ENCODE measurements at regions not wholly inside any gene's neighbourhood (a gene's known extent, or its start where the extent isn't known, plus 50 kb on each side); places are given as distances from the start of the nearest gene placed in this dataset.
"Not testable (repeated sequence)": the region's sequence is repeated elsewhere in the genome, so short reads cannot be mapped to it uniquely, and the experiment has no call there.

DNA sequence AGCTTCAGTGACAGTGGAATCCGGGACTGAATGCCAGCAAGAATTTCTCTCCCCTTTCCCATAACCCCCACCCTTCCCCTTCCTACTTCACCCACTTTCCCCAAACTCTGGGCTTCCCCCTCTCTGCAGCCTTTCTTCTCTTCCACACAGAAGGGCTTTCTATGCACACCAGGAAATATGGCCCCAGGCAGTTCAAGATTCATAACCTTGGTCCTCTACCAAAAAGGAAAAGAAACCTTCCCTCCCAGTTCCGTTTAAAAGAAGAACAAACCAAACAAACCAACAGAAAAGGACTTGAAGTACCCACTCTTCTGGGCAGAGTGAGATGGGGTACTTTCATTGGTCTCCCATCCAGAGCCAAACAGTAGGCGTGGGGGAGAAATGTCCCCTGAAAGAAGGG is 68.8 kb upstream of the ABHD2 start:
- DNase-seq (ENCODE audit: low spot score) = no peak
- in situ Hi-C loops (cut with HindIII; ENCODE audit: low sequenced_read_pairs) = no loop called here

DNA sequence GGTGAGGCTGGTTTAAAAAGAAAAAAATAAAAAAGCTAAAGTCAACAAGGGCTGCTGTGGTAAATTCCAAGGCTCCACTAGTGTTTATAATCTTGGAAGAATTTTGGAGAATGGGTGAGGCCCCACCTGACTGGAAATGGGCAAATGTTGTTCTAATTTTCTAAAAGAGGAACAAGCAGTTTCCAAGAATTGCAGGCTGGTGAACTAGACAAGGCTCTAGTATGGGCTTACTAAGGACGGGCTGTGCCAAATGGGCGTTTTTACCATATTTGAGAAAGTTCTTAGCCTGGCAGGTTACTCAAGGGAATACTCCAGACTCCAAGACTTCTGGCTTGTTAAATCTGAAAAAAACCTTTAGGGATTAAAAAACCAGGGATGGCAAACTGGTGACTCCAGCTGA is 67.0 kb upstream of the ABHD2 start:
- in situ Hi-C loops (cut with HindIII; ENCODE audit: low sequenced_read_pairs) = no loop called here
- DNase-seq (ENCODE audit: low spot score) = no peak

DNA sequence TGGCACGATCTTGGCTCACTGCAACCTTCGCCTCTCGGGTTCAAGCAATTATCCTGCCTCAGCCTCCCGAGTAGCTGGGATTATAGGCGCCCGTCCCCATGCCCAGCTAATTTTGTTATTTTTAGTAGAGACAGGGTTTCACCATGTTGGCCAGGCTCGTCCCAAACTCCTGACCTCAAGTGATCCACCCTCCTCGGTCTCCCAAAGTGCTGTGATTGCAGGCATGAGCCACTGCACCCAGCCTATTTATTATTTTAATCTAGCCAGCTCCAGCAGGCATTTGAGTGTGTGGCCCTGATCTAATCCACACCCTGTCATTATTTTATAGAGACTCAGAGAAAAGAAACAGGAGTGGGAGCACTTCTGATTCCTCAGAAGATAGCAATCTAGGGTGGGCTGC is 66.4 kb upstream of the ABHD2 start:
- in situ Hi-C loops (cut with HindIII; ENCODE audit: low sequenced_read_pairs); DNase-seq (ENCODE audit: low spot score): not testable (repeated sequence)

DNA sequence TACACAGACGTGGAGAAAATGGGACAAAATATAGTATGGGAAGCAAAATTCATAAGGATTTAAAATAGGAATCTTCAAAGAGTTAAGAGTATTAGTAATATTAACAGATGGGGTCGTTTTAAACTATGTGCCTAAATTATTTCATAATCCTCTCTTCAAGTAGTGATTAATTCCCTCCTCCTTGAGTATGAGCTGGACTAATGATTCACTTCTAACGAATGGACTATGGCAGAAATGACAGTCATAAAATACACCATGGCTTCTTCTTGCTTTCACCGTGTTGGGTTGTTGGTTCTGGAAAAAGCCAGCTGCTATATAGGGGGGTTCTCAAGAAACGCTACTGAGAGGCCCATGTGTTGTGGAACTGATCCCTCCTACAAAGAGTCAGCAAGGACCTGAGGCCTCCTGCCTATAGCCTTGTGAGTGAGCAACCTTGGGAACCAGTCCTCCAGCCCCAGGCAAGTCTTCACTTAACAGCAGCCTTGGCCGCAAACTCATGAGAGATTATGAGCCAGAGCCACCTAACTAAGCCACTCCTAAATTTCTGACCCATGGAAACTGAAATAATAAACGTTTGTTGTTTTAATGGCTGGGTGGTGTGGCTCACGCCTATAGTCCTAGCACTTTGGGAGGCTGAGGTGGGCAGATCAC is 64.8 kb upstream of the ABHD2 start:
- DNase-seq (ENCODE audit: low spot score) = no peak
- in situ Hi-C loops (cut with HindIII; ENCODE audit: low sequenced_read_pairs) = no loop called here

DNA sequence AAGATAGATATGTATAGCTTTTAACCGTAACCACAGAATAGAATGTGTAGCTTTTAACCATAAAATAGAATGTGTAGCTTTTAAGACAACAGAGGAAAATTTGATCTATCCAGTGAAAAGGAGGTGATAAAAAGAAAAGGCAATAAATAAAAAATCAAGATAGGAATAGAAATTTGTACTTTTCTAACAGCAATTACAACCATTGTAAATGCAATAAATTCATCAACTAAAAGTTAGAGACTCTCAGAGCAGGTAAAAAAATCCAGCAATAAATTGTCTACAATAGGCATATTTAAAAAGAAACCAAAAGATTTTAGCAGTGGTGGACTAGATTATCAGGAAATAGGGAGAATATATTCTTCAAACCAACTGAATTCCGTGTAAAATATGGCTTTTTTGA is 63.8 kb upstream of the ABHD2 start:
- no peak for DNase-seq (ENCODE audit: low spot score)
- in situ Hi-C loops (cut with HindIII; ENCODE audit: low sequenced_read_pairs) = no loop called here

DNA sequence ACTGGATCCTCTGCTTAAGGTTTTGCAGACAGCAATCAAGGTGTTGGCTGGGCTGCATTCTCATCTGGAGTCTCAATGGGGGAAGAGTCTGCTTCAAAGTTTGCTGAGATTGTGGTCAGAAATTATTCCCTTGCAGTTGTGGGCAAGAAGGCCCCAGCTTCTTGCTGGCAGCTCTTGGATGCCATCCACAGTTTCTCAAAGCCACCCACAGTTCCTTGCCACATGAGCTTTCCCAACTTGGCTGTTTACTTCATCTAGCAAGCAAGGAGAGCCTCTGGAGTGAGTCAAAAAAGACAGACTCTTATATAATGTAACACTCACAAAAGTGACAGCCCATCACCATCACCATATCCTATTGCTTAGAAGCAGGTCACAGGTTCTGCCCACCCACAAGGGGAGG is 62.1 kb upstream of the ABHD2 start:
- no peak for DNase-seq (ENCODE audit: low spot score)
- in situ Hi-C loops (cut with HindIII; ENCODE audit: low sequenced_read_pairs) = no loop called here

DNA sequence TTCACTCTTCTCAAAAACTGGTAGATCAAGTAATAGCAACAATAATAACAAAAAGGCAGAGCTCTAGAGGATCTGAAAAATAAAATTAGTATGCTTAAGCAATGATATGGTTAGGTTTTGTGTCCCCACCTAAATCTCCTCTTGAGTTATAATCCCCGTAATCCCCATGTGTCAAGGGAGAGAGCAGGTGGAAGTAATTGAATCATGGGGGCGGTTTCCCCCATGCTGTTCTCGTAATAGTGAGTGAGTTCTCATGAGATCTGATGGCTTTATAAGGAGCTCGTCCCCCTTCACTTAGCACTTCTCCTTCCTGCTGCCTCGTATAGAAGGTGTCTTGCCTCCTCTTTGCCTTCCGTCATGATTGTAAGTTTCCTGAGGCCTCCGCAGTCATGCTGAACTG is 60.2 kb upstream of the ABHD2 start:
- in situ Hi-C loops (cut with HindIII; ENCODE audit: low sequenced_read_pairs) = no loop called here
- DNase-seq (ENCODE audit: low spot score) = no peak

DNA sequence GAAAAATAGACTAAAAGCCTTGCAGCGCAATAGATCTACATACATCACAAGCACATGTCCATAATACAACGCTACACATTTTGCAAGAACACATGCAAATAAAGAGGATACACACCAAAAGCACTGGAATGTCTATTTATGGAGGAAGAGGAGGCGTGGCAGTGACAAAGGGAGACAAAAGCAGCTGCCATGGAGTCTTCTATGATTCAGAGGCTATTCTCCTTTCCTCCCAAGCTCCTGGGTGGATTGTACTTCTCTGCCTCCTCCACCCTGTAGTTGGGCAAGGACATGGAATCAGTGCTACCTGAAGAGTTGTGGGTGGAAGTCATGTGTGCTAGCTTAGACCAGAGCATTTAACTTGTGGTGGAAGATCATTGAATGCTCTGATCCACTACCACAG is 57.9 kb upstream of the ABHD2 start:
- no peak for DNase-seq (ENCODE audit: low spot score)
- in situ Hi-C loops (cut with HindIII; ENCODE audit: low sequenced_read_pairs) = no loop called here

DNA sequence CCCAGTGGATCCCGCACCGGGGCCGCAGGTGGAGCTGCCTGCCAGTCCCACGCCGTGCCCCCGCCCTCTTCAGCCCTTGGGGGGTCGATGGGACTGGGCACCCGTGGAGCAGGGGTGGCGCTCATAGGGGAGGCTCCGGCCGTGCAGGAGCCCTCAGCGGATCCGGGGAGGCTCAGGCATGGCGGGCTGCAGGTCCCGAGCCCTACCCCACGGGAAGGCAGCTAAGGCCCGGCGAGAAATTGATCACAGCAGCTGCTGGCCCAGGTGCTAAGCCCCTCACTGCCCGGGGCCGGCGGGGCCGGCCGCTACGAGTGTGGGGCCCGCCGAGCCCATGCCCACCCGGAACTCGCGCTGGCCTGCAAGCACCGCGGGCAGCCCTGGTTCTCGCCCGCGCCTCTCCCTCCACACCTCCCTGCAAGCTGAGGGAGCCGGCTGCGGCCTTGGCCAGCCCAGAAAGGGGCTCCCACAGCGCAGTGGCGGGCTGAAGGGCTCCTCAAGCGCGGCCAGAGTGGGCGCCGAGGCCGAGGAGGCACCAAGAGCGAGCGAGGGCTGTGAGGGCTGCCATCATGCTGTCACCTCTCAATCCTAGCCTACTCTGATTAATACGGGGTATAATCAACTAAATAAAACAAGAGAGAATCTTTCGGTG is 56.5 kb upstream of the ABHD2 start:
- DNase-seq (ENCODE audit: low spot score); in situ Hi-C loops (cut with HindIII; ENCODE audit: low sequenced_read_pairs): not testable (repeated sequence)

DNA sequence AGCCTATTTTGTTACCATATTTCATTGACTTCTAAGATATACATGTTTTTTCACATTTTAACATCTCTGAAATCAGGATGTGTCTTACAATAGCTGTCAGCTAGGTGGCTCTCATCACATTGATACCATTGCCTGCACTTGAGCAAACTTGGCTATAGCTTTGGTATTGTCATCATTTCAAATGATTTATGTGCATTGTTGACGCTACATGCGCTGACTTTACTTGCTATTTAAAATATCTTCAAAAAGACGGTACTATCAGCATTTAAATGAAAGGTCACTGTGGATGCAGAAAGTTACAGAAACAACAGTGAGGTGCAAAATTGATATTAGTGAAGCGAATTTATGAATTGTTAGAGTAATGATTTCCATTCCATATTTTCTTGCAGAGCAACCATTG is 54.0 kb upstream of the ABHD2 start:
- in situ Hi-C loops (cut with HindIII; ENCODE audit: low sequenced_read_pairs) = no loop called here
- peak; percentile 14 for DNase-seq (ENCODE audit: low spot score)

DNA sequence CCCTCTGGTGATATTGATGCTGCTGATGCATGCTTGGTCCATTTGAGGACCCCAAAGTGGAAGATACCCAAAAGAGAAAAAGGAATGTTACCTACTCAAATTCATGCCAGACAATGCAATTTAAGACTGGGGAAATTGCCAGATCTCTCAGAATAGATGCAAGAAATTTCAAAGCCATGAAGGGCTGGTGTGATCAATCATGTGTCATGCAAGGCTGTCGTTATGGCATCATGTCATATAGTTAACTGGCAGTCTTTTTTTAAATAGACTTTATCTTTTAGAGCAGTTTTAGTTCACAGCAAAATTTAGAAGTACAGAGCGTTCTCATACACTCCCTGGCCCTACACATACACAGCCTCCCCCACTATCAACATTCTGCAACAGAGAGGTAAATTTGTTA is 53.1 kb upstream of the ABHD2 start:
- no peak for DNase-seq (ENCODE audit: low spot score)
- in situ Hi-C loops (cut with HindIII; ENCODE audit: low sequenced_read_pairs) = no loop called here

DNA sequence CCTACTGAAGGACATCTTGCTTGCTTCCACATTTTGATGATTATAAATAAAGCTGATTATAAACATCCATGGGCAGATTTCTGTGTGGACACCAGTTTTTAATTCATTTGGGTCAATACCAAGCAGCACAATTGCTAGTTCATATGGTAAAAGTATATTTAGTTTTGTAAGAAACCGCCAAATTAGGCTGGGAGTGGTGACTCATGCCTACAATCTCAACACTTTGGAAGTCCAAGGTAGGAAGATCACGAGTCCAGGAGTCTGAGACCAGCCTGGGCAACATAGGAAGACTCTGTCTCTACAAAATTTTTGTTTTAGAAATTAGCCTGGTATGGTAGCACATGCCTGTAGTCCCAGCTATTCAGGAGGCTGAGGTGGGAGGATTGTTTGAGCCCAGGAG is 52.6 kb upstream of the ABHD2 start:
- no peak for DNase-seq (ENCODE audit: low spot score)
- in situ Hi-C loops (cut with HindIII; ENCODE audit: low sequenced_read_pairs) = no loop called here

DNA sequence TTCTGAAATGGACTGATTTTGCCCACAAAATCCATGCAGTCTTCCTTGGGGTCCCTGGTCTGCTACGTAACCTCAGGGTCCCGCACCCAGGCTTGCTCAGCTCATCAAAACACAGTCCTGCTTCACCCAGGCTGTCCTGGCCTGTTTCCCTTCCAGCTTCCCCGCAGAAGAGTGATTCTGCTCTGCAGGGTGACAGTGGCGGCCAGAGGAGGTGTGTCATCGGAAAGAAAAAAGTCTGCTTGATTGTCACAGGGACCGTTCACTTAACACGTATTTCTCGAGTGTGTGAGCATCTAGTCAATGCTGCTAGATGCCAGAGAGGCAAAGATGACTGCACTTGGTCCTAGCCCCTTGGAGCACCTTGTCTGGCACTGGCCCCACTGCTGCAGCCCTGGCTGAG is 50.1 kb upstream of the ABHD2 start:
- in situ Hi-C loops (cut with HindIII; ENCODE audit: low sequenced_read_pairs) = no loop called here
- no peak for DNase-seq (ENCODE audit: low spot score)
